Type B pancreatic cell (in vitro differentiated cells): ENCODE measurements at regions not wholly inside any gene's neighbourhood (a gene's known extent, or its start where the extent isn't known, plus 50 kb on each side); places are given as distances from the start of the nearest gene placed in this dataset.

ENCODE experiments used
- DNase-seq: peaks from one replicate; pipeline ENCODE4 v3.0.0; 2021; ENCODE audit warnings: mixed read lengths; ENCODE audit not compliant: unreplicated experiment; ENCODE audit errors: extremely low spot score
- H3K27ac Mint-ChIP-seq: 2 replicates; pipeline ENCODE4 v1.8.0; 2021; ENCODE audit warnings: mild to moderate bottlenecking, mixed read lengths
- H3K27me3 Mint-ChIP-seq: 2 replicates; pipeline ENCODE4 v1.8.0; 2021; ENCODE audit warnings: mixed read lengths
- H3K36me3 Mint-ChIP-seq: 2 replicates; pipeline ENCODE4 v1.8.0; 2021; ENCODE audit warnings: mixed read lengths
- H3K4me1 Mint-ChIP-seq: one replicate; pipeline ENCODE4 v1.8.0; 2021; ENCODE audit warnings: mixed read lengths; ENCODE audit not compliant: unreplicated experiment
- H3K4me3 Mint-ChIP-seq: 2 replicates; pipeline ENCODE4 v1.8.0; 2021; ENCODE audit warnings: mild to moderate bottlenecking, mixed read lengths
- H3K9me3 Mint-ChIP-seq: 2 replicates; pipeline ENCODE4 v1.8.0; 2021; ENCODE audit warnings: mixed read lengths
- CTCF ChIP-seq: fragments of 200-600 bp; sonication (generic); conservative IDR thresholded peaks from 2 replicates; pipeline ENCODE4 v1.5.0; 2021; ENCODE audit warnings: antibody characterized with exemption, mild to moderate bottlenecking

- Mint-ChIP-seq H3K27ac (peak overlapping the region; percentile 20), H3K27me3 (peaks cover 16% of the 10 kb centered on the region), H3K4me3 (peak overlapping the region; percentile 85), H3K9me3 (no peaks in the 10 kb centered on the region), H3K36me3 (no peaks in the 10 kb centered on the region), H3K4me1 (peaks cover 23% of the 10 kb centered on the region)
- no peak for TF ChIP-seq CTCF
- DNase-seq: no peak
These were observed 126.4 kb upstream of the C11orf58 start for GRCh38 chr11:16611926-16612565.

GRCh38 chr11:16611401-16611921 is 127.0 kb upstream of the C11orf58 start:
- Mint-ChIP-seq H3K36me3 (no peaks in the 10 kb centered on the region), H3K27ac (peak overlapping the region; percentile 1), H3K27me3 (peaks cover 15% of the 10 kb centered on the region), H3K4me1 (peaks cover 23% of the 10 kb centered on the region), H3K4me3 (peak overlapping the region; percentile 85), H3K9me3 (no peaks in the 10 kb centered on the region)
- no peak for DNase-seq
- no peak for TF ChIP-seq CTCF

GRCh38 chr11:16610738-16611388 is 127.6 kb upstream of the C11orf58 start:
- peaks cover 18% of the 10 kb centered on the region for H3K27me3 Mint-ChIP-seq
- peak; percentile 68 for DNase-seq
- no peaks in the 10 kb centered on the region for H3K36me3 Mint-ChIP-seq
- peak overlapping the region; percentile 85 for H3K4me3 Mint-ChIP-seq
- peak overlapping the region; percentile 1 for H3K27ac Mint-ChIP-seq
- TF ChIP-seq CTCF: no peak
- peaks cover 23% of the 10 kb centered on the region for H3K4me1 Mint-ChIP-seq
- H3K9me3 Mint-ChIP-seq: no peaks in the 10 kb centered on the region

GRCh38 chr11:16610213-16610737 is 128.2 kb upstream of the C11orf58 start:
- peaks cover 15% of the 10 kb centered on the region for H3K27me3 Mint-ChIP-seq
- H3K4me1 Mint-ChIP-seq: peaks cover 23% of the 10 kb centered on the region
- H3K4me3 Mint-ChIP-seq: peak overlapping the region; percentile 42
- H3K36me3 Mint-ChIP-seq: no peaks in the 10 kb centered on the region
- no peak for DNase-seq
- no peaks in the 10 kb centered on the region for H3K9me3 Mint-ChIP-seq
- no peak for TF ChIP-seq CTCF
- H3K27ac Mint-ChIP-seq: no peak overlapping the region

GRCh38 chr11:16609769-16610168 is 128.7 kb upstream of the C11orf58 start:
- peak overlapping the region; percentile 42 for H3K4me3 Mint-ChIP-seq

More at GRCh38 chr11:16609769-16610168, 128.7 kb upstream of the C11orf58 start:
- no peak overlapping the region for H3K27ac Mint-ChIP-seq
- DNase-seq: no peak
- no peak for TF ChIP-seq CTCF
- peaks cover 12% of the 10 kb centered on the region for H3K27me3 Mint-ChIP-seq
- no peaks in the 10 kb centered on the region for H3K36me3 Mint-ChIP-seq
- H3K4me1 Mint-ChIP-seq: peaks cover 23% of the 10 kb centered on the region
- H3K9me3 Mint-ChIP-seq: no peaks in the 10 kb centered on the region
